ENCODE measurements at regions not wholly inside any gene's neighbourhood (a gene's known extent, or its start where the extent isn't known, plus 50 kb on each side); places are given as distances from the start of the nearest gene placed in this dataset.
A peak's percentile ranks its signal among the peaks of the same experiment; 100 is the strongest.
"Not testable (repeated sequence)": the region's sequence is repeated elsewhere in the genome, so short reads cannot be mapped to it uniquely, and the experiment has no call there.

DNA sequence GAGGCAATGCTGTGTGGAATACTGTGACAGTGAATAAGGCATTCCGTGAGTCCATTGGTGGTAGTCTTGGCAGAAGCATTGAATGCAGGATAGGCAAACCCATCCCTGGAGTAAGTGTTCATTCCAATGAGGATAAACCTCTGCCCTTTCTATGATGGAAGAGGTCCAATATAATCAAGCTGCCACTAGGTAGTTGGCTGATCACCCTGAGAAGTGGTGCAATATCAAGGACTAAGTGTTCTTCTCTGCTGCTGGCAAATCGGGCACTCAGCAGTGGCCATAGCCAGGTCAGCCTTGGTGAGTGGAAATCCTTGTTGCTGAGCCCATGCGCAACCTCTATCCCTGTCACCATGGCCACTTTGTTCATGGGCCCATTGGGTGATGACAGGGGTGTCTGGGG is 70.1 kb downstream of the FBXO4 start:
- DNase-seq (ENCODE audit: extremely low read depth in 1 of 11, low read depth in 9 of 11, low spot score in 4 of 11), result no peak

DNA sequence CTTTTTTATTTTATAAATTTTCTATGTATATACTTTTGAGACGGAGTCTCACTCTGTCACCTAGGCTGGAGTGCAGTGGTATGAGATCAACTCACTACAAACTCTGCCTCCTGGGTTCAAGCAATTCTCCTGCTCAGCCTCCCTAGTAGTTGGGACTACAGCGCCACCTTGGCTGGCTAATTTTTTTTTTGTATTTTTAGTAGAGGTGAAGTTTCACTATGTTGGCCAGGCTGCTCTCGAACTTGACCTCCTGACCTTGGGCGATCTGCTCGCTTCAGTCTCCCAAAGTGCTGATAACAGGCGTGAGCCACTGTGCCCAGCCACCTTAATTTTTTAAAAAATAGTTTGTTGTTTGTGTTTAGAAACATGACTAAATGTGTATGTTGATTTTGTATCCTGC is 76.6 kb downstream of the FBXO4 start:
- DNase-seq (ENCODE audit: extremely low read depth in 1 of 11, low read depth in 9 of 11, low spot score in 4 of 11), result no peak

DNA sequence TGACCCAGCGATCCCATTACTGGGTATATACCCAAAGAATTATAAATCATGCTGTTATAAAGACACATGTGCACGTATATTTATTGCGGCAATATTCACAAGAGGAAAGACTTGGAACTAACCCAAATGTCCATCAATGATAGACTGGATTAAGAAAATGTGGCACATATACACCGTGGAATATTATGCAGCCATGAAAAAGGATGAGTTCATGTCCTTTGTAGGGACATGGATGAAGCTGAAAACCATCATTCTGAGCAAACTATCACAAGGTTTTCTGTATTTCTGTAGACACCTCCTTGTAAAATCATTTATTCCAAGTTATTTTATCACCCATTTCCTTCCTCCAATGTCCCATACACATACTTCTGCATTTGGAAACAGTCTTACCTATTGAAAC is 78.8 kb downstream of the FBXO4 start:
- not testable (repeated sequence) for DNase-seq (ENCODE audit: extremely low read depth in 1 of 11, low read depth in 9 of 11, low spot score in 4 of 11)

DNA sequence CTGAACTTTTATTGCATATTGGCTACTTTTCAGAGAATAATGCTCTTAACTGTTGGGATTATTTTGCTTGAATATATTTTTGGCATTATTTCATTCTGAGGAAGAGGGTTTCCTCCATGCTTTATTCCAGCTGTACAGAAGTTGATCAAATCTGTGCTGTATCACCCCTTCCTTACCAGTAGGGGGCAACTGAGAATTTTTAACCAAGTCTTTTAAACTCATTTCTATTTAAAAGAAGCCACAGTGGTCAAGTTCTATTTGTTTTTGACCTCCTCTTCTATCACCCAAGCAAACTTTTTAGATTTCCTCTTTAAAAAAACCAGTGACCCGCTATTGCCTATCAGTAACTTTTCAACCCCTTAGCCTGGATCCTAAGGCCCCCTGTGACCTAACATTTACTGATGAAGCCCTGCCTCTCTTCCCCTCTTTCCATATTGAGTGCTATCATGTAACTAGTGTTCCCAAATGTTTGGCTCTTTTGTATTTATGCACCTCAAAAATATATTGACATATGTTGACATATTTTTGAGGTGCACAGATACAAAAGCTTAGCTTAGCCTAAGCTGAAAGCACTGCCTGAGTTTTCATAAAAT is 80.6 kb downstream of the FBXO4 start:
- DNase-seq (ENCODE audit: extremely low read depth in 1 of 11, low read depth in 9 of 11, low spot score in 4 of 11), result peak in 5 of 11 donors; percentile 2 to 9 (median 3)

DNA sequence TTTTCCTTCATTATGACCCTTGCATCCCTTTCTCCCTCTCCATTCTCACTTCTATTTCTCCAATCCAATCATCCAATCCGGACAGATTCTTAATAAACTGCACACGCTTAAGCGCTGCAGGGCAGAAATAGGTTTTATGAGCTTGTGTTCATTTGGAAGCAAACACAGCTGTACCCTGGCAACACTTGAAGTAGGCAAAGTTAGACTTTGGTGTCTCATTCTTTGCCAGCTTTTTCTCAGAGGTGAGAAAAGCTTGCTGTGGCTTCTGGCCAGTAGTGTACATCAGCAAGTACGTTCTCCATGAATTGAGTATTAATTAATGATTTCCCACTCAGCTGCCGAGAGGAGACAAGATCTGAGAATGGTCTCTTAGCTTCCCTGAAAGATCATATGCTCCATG is 88.5 kb downstream of the FBXO4 start:
- DNase-seq (ENCODE audit: extremely low read depth in 1 of 11, low read depth in 9 of 11, low spot score in 4 of 11), result no peak

DNA sequence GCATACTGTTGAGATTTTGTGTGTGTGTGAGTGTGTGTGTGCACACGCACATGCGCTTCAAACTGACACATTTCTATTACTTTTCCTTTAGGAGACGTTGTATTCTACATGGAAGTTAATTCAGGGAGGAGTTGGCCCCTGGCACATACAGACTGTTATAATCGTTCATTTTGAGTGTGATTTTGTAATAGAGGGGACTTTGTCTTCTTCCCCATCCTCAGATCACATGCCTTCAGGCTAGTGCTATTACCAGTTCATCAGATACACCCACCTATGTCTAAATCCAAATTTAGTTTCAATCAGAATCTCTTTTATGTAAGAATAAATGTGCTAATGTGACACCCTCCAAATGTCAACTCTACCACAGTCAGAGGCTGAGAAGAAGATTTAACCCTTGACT is 90.2 kb downstream of the FBXO4 start:
- DNase-seq (ENCODE audit: extremely low read depth in 1 of 11, low read depth in 9 of 11, low spot score in 4 of 11), result no peak

DNA sequence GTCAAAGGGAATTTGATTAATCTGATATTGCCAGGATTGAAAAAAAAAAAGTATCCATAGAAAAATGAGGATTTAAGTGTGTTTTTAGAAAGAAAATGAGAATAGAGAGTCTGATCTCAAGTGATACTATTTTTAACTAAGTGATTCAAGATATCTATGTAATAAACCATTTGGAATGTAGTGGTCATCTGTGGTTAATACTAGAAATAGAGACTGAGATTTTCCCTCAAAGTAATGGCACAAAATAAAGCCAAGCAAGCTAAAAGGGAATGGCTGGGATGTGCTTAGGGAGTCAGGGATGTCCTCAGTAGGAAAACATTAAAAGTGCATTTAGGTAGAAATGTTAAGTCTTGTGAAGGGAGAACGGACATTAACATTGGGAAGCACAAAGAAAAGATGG is 90.6 kb downstream of the FBXO4 start:
- no peak for DNase-seq (ENCODE audit: extremely low read depth in 1 of 11, low read depth in 9 of 11, low spot score in 4 of 11)

DNA sequence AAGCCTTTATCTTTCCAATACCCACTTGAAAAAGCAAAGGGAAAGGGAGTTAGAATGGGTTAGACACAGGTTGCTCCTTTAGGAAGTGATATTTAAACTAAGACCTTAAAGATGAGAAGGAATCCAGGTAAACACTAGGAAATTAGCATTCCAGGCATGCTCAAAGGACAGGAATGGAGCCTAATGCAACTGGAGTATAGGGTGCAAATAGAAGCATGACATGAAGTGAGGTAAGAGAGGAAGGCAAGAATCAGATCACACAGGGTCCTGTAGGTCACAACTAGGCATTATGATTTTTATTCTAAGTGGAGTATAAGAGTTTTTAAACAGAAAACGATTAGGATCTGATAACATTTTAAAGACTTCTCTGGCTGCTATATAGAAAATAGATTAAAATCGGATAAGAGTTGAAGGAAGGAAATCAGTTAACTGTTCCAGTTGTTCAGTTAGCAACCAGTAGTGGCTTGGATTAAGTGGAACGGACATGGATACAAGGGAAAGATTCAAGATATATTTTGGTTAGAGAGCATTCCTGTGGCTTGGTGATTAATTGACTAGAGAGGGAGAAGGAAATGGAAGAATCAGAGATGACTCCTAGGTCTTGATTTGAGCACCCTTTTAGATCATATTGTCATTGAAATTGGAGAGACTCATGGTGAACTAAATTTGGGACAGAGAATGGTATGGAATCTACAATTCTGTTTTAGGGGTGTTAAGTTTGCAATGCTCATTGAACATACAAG is 95.9 kb downstream of the FBXO4 start:
- no peak for DNase-seq (ENCODE audit: extremely low read depth in 1 of 11, low read depth in 9 of 11, low spot score in 4 of 11)

DNA sequence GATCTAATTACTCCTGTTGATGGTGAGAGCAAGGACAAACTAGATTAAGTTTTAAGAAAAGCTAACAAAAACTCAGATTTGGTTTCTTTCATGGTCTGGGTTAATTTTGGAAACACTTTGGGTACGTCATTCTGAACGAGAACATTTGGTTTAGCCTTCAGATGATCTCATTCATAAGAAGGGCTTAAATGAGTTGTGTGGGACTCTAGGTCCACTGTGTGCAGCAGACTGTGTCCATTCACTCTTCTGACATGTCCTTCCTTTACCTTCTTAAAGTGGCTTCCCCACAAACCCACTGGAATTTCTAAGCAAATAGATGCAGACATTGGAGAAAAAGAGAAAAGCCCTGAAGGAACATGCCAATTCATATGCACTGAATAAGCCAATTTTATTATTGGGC is 96.8 kb downstream of the FBXO4 start:
- no peak for DNase-seq (ENCODE audit: extremely low read depth in 1 of 11, low read depth in 9 of 11, low spot score in 4 of 11)

DNA sequence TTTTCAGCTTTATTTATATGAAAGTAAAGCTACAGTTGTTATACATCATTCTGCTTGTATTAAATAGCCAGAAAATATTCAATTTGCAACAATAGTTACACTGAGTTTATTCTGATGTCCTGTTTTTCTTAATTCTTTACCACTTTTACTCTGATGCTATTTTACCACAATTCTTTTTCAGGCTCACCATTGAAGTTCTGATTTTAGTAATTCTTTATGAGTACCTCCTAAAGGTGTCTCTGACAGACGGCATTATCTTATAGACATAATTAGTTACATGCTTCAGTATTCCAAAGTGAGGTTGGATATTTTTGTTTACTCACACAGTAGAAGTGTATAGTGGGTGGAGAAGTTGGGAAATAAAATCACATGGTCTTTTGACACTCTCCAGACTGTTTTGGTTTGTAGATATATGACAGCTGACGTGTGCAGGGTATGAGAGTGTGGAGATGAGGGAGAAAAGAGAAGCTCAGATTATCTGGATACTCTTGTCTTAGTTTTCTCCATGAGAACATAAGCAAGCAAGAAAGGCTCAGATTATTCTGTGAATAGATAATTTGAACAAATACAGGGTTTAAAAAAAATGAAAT is 97.4 kb downstream of the FBXO4 start:
- DNase-seq (ENCODE audit: extremely low read depth in 1 of 11, low read depth in 9 of 11, low spot score in 4 of 11), result no peak

DNA sequence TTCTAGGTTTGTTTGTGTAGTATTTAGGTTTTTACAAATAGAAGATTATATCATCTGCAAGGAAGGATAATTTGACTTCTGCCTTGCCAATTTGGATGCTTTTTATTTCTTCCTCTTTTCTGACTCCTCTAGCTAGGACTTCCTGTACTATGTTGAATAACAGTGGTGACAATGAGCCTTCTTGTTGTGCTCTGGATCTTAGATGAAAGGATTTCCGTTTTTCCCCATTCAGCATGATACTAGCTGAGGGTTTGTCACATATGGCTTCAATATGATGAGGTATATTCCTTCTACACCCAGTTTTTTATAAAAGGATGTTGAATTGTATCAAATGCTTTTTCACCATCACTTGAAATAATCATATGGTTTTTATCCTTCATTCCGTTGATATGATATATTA is 101.4 kb downstream of the FBXO4 start:
- DNase-seq (ENCODE audit: extremely low read depth in 1 of 11, low read depth in 9 of 11, low spot score in 4 of 11), result no peak

DNA sequence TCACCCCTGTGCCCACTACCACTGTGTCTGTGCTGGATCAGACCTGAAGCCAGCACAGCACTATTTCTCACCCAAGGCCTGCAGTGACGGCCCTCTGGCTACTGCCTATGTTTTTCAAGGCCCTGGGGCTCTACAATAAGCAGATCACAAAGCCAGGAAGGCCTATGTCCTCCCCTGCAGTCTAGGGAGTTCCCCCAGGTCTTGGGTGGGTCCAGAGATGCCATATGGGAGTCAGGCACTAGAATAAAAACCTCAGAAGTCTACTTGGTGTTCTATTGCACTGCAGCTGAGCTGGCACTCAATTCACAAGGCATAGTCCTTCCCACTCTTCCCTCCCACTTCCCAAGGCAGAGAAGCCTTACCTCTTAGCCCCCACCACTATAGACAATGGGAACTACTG is 107.1 kb downstream of the FBXO4 start:
- DNase-seq (ENCODE audit: extremely low read depth in 1 of 11, low read depth in 9 of 11, low spot score in 4 of 11), result no peak

DNA sequence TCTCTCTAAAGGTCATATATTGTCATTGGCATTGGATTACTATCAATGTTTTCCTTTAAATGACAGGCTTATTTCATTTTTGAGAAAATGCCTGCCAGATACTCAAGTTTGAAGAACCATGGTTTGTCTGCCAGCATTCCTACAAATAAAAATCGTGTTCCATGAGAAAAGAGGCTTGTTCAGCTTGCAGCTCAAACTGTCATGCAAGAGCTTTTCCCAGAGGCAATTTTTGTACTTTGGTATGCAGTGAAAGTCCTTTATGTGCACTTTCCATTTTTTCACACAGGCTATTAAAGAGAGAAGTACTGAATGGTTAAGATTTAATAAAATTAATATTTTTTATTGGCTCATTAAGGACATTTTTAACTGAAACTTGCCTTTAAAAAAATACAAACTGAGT is 110.4 kb downstream of the FBXO4 start:
- no peak for DNase-seq (ENCODE audit: extremely low read depth in 1 of 11, low read depth in 9 of 11, low spot score in 4 of 11)

DNA sequence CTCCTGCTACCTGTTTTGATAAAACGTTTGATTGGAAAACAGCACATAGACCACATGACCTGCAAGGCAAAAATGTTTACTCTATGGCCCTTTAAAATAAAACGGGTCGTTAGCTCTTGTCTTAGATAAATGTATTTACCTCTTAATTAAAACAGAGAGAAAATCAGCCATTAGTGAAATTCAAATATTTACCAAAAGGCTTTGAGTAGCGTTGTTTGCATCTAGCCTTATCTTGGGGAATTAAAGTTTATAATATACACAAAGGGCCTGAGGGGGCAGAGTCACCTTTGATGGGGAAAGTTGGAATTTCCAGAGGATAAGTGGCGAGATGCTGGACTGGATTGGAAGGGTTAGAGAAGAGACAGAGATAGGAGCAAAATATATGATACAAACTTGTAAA is 111.3 kb downstream of the FBXO4 start:
- DNase-seq (ENCODE audit: extremely low read depth in 1 of 11, low read depth in 9 of 11, low spot score in 4 of 11), result no peak

DNA sequence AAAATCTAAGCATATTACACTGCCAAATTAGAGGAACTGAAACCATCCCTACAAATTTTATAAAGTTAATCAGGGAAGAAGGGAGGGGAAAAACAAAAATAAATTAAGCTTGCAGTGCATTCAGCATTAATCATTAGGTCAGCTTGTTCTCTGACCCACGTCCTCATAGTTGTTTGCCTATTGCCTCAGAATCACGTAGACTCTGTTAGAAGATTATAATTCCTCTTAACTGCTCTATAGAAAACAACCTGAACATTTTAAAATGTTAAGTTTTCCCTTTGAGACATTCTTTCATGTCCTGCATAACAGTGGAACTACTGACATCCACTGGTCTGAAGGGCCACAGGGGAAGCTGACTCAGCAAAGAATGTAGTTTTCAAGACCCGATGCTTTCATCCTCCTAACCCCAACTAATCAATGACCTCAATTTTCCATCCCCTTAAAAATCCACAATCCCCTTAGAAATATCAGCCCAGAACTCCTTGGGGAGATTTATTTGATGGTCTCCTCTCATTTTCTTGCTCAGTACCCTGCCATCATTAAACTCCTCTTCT is 112.4 kb downstream of the FBXO4 start:
- peak in 2 of 11 donors; percentile 1 to 5 for DNase-seq (ENCODE audit: extremely low read depth in 1 of 11, low read depth in 9 of 11, low spot score in 4 of 11)

DNA sequence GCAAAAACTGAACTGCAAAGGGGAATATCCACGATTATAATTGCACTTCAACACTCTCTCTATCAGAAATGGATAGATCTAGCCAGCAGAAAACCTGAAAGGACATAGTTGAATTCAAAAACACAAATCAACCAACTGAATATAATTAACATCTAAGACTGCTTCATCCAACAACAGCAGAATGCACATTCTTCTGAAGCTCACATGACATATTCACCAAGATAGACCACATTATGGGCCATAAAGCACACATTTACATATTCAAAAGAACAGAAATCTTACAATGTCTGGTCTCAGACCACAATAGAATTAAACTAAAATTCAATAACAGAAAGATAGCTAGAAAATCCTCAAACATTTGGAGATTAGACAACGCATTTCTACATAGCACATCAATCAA is 118.3 kb downstream of the FBXO4 start:
- DNase-seq (ENCODE audit: extremely low read depth in 1 of 11, low read depth in 9 of 11, low spot score in 4 of 11), result no peak

DNA sequence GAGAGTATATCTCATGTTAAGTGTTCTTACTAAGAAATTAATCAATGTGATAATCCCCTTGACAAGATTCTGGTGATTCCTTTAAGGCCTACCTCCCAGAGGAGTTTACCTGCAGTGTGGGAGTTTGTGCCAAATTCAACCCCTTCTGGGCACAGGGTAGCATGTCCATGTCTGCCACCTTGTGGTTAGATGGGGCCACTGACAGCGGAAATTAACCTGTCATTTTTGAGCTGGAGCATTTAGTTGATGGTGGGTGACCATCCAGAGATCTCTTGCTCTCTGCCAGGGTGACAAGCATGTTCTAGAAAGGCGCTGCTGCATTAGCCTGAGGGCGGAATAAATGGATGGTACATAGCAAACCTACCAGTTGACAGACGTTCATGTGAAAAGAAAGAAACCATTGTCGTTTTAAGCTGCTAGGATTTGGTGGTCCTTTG is 132.2 kb downstream of the FBXO4 start:
- DNase-seq (ENCODE audit: extremely low read depth in 1 of 11, low read depth in 9 of 11, low spot score in 4 of 11), result peak in 6 of 11 donors; percentile 12 to 24 (median 20)

DNA sequence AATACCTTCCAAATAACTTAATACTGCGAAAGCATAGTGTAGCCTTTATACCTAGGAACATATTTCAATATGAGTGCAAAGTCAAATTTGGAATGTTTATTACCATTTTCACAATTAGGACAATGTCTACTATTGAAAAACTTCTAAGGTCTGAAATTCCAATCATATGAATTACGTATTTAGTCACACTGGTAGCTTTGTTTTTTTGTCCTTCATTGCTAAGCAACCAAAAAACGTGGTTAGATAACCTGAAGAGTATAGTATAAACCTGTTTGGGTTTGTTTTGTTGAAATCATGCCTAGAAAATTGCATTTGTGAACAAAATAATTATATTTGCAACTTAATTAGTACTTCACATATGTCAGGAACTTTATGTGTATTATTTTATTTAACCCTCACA is 134.2 kb downstream of the FBXO4 start:
- DNase-seq (ENCODE audit: extremely low read depth in 1 of 11, low read depth in 9 of 11, low spot score in 4 of 11), result no peak

DNA sequence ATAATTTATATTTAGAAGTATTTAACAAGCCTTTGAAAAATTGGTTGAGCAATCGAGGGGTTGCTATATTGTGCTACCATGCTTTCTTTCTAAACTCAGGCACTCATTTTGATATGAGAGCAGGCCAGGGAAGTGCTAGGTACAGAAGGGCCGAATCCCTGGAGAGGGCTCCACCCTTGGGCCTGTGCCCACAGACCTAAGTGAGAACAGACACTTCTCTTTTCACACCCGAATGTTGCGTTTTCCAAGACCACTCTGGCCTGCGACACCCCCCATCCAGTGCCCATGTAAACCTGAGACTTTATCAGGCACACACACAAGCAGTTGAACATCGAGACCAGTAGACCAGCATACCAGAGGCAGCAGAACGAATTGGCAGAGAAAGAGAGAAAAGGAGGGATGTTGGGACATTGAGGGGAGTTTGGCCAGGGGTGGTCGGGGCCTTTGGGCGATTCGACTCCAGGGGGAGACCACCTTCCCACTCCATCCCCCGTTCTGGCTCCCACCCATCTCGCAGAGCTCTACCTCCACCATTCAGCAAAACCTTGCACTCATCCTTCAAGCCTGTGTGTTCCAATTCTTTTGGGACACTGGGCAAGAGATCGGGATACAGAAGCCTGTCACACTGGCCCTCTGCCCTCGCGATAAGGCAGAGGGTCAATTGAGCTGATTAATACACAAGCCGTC is 134.8 kb downstream of the FBXO4 start:
- no peak for DNase-seq (ENCODE audit: extremely low read depth in 1 of 11, low read depth in 9 of 11, low spot score in 4 of 11)

DNA sequence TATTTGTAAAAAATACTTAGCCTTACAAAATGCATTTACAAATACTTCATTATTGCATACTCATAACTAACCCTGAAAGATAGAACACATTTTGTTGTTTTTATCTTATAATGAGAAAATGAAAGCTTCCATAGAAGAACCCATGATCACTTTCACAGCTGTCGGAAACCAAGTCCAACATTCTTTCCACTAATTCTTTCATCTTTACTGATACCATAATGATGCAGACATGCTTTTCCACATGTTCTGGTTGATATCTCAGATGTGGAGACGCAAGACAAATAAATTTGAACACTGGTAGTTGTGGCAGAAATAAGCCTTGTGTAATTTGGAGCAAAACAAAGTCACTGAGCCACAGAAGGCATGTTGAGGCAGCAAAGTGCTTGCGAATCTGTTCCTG is 136.0 kb downstream of the FBXO4 start:
- DNase-seq (ENCODE audit: extremely low read depth in 1 of 11, low read depth in 9 of 11, low spot score in 4 of 11), result no peak
